ENCODE measurements at regions not wholly inside any gene's neighbourhood (a gene's known extent, or its start where the extent isn't known, plus 50 kb on each side); places are given as distances from the start of the nearest gene placed in this dataset.

DNA sequence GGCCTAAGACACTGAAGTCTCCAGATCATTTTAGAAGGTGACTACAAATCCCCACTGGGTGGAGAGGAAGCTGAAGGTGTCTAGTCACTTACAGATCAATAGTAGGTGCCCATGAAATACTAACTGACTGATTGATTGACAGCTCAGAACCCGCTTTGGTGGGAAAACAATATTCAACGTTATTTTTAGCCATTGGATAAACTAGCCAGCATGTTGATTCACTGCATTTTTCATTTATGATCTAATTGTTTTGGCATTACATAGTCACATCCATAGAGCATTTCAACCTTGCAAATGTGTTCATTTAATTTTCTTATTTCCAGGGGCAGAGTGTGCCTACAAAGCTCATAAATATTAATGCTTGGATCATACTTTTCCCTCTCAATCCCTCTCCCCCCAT lies 162.3 kb downstream of the MREG start:
- ChIA-PET POLR2A (ENCODE audit: partially characterized antibody) (no interaction called here), CTCF (ENCODE audit: partially characterized antibody) (interaction anchor here (0.9 to 4.0 kb wide), 7 partner anchors 11 to 56 kb away, joined by 3 to 19 read pairs (median 4); no protein-coding TSS in a partner anchor)
- H3K23ac ChIP-seq (ENCODE audit: insufficient read length), result no peak overlapping the region
- H4K91ac ChIP-seq (replicated peaks; ENCODE audit: insufficient read length, low read length), result no peak overlapping the region
- 95% methylated on average over 2 of the region's 2 CpGs; no CpG with 5 or more reads in 1 of the 2 experiments for WGBS, 2 experiments (ENCODE audit: extremely low coverage in 1 of 2, insufficient coverage in 1 of 2, insufficient read length in 1 of 2, insufficient replicate concordance in 2 of 2, low coverage in 1 of 2, low lambda C conversion rate in 2 of 2, missing lambda C conversion rate in 1 of 2)
- no peak for FAIRE-seq
- no peak overlapping the region for H3K18ac ChIP-seq (ENCODE audit: extremely low read depth, low read length)
- no peak overlapping the region for H2BK5ac ChIP-seq (ENCODE audit: low read depth, low read length)
- H3K9me3 ChIP-seq (ENCODE audit: insufficient read depth in 2 of 2, low read depth in 1 of 2, low read length in 1 of 2), result peaks cover 6 to 9% of the 10 kb centered on the region in 2 experiments
- no peaks in the 10 kb centered on the region for H3K27me3 ChIP-seq (replicated peaks in 1 of 4; ENCODE audit: control insufficient read depth in 3 of 4, extremely low read depth in 1 of 4, insufficient read depth in 3 of 4, low read length in 3 of 4)
- no peaks in the 10 kb centered on the region for H4K20me1 ChIP-seq (replicated peaks in 1 of 2; ENCODE audit: control insufficient read depth in 1 of 2, insufficient read depth in 2 of 2, low read length in 2 of 2)
- no peak overlapping the region for H2BK20ac ChIP-seq (ENCODE audit: low read length)
- H3K4ac ChIP-seq (replicated peaks; ENCODE audit: insufficient read length, low read depth, low read length), result no peak overlapping the region
- no peak overlapping the region for H4K8ac ChIP-seq (ENCODE audit: extremely low read depth, insufficient read depth, low read length)
- H3K56ac ChIP-seq (replicated peaks; ENCODE audit: insufficient read length, low read depth, low read length), result no peak overlapping the region
- H3K4me3 ChIP-seq (ENCODE audit: extremely low read depth in 1 of 4, insufficient read depth in 2 of 4, low read depth in 3 of 4, low read length in 4 of 4), result no peak overlapping the region
- H4K5ac ChIP-seq (ENCODE audit: insufficient read length, low read depth, low read length), result no peak overlapping the region
- no peak overlapping the region for H2BK12ac ChIP-seq (ENCODE audit: low read depth, low read length)
- H2BK15ac ChIP-seq (ENCODE audit: low read length), result no peak overlapping the region
- H2AK5ac ChIP-seq (ENCODE audit: low read depth, low read length), result no peak overlapping the region
- H3K4me1 ChIP-seq (replicated peaks in 1 of 4; ENCODE audit: control insufficient read depth in 3 of 4, insufficient read depth in 4 of 4, low read length in 3 of 4), result no peaks in the 10 kb centered on the region
- TF ChIP-seq KDM4A (IDR thresholded peaks at IDR 0.05; ENCODE audit: low read depth, low read length, severe bottlenecking) (no peak), RNF2 (IDR thresholded peaks at IDR 0.05; ENCODE audit: borderline replicate concordance, low read depth, low read length, missing control alignments, poor library complexity, severe bottlenecking) (no peak), RFX5 (IDR thresholded peaks at IDR 0.05; ENCODE audit: borderline replicate concordance, low read depth, low read length) (no peak), ASH2L (IDR thresholded peaks at IDR 0.05; ENCODE audit: low read length) (no peak), CEBPB (IDR thresholded peaks at IDR 0.05; ENCODE audit: low read depth, low read length) (no peak), TEAD4 (IDR thresholded peaks at IDR 0.05; ENCODE audit: low read depth, low read length) (no peak), YY1 (IDR thresholded peaks at IDR 0.05; ENCODE audit: low read depth, low read length) (no peak), SIX5 (IDR thresholded peaks at IDR 0.05; ENCODE audit: low read depth, low read length) (no peak), SRF (IDR thresholded peaks at IDR 0.05; ENCODE audit: low read depth, low read length) (no peak), MAFK (IDR thresholded peaks at IDR 0.05; ENCODE audit: low read depth, low read length) (no peak), ZNF274 (IDR thresholded peaks at IDR 0.05; ENCODE audit: borderline replicate concordance, extremely low read depth, low read length) (no peak), EGR1 (IDR thresholded peaks at IDR 0.05; ENCODE audit: borderline replicate concordance, low read depth, low read length) (no peak), FOSL1 (IDR thresholded peaks at IDR 0.05; ENCODE audit: insufficient read depth, low read depth, low read length) (no peak), BACH1 (IDR thresholded peaks at IDR 0.05; ENCODE audit: low read length) (no peak), POLR2A (IDR thresholded peaks at IDR 0.05; ENCODE audit: control extremely low read depth in 1 of 2, low read depth in 2 of 2, low read length in 2 of 2) (no peak), SAP30 (IDR thresholded peaks at IDR 0.05; ENCODE audit: insufficient read depth, insufficient replicate concordance, low read length) (no peak)
- no peak overlapping the region for H3K14ac ChIP-seq (ENCODE audit: insufficient read length)
- no peaks in the 10 kb centered on the region; a peak in 1 of 8 replicates for H3K36me3 ChIP-seq (ENCODE audit: control insufficient read depth in 2 of 4, insufficient read depth in 4 of 4, low read length in 3 of 4)
- H3K79me1 ChIP-seq (ENCODE audit: low read depth, low read length), result no peaks in the 10 kb centered on the region
- H3K23me2 ChIP-seq (ENCODE audit: low read depth, low read length), result no peaks in the 10 kb centered on the region
- H3K79me2 ChIP-seq (ENCODE audit: control insufficient read depth in 1 of 2, insufficient read depth in 2 of 2, low read length in 2 of 2), result no peaks in the 10 kb centered on the region
- no peak overlapping the region for H2BK120ac ChIP-seq (replicated peaks; ENCODE audit: low read depth, low read length)
- H3K9ac ChIP-seq (replicated peaks in 1 of 4; ENCODE audit: extremely low read depth in 1 of 4, low read depth in 3 of 4, low read length in 3 of 4), result no peak overlapping the region
- H3K4me2 ChIP-seq (ENCODE audit: insufficient read depth in 1 of 2, low read depth in 2 of 2, low read length in 2 of 2), result no peak overlapping the region
- no peak for DNase-seq (ENCODE audit: low read depth in 1 of 2, low spot score in 2 of 2)
- no peak overlapping the region for H3K27ac ChIP-seq (ENCODE audit: low read depth, low read length)
- H2AFZ ChIP-seq (ENCODE audit: low read length), result no peak overlapping the region

Measured in H1 (cell line).